HG02885 (cell line): ENCODE measurements at regions not wholly inside any gene's neighbourhood (a gene's known extent, or its start where the extent isn't known, plus 50 kb on each side); places are given as distances from the start of the nearest gene placed in this dataset.
A peak's percentile ranks its signal among the peaks of the same experiment; 100 is the strongest.

Experiments
- ATAC-seq: cut with Tn5 transposase; IDR thresholded peaks from one replicate; pipeline ENCODE4 v1.9.1; 2021; ENCODE audit warnings: mild to moderate bottlenecking; ENCODE audit not compliant: unreplicated experiment, poor library complexity

DNA sequence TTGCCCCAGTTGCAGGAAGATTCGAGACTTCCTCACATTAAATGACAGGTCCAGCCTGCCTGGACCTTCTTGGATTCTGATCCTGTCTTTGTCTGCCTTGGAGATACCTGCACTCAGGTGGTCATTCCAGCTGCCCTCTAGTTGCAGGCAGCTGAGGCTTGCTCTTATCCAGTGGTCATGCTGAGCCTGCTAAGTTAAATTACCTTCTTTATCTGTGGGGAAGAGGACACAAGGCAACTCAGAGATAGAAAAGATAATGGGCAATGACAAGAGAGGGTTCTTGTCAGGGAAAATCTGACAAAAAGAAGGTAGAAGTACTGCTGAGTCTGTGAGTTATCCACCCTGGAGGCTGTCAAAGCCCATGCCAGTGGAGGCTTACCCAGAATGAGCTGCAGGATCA lies 401.4 kb downstream of the MID1IP1 start:
- ATAC-seq, result no peak

DNA sequence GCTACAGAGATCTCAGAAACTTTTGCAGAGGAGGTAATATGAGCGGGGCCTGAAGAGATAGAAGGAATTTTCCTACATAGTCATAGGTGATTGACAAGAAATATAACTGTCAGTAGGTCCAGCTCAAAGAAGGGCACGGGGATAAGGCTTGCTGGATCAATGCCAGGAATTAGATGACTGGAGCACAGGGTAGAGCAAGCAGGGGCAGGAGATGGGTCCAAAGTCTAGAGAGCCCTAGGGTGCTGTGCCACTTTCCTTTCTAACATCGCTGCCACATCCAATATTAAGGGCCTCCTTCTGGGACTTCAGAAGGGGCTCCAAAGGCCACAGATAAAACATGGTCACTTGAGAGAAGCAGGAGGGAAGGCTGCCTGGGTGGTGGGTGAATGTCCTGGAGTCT lies 402.2 kb downstream of the MID1IP1 start:
- ATAC-seq, result no peak

DNA sequence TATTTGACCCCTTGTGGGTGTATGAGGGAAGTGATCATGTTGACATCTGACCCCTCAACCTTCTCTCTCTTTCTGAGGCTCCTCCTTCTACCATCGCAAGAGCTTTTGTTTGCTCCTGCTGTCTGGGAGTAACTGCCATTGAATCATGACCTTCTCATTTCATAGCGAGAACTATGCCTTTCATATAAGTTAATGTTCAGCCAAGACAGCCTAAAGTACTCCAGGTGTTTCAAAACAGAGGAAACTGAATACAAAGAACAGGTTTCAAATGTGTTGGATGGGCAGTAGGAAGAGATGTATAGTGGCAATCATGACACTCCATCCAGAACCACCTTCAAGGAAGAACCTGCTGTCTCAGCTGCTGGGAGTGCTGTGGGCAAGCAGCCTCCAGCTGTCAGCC lies 403.1 kb downstream of the MID1IP1 start:
- no peak for ATAC-seq

DNA sequence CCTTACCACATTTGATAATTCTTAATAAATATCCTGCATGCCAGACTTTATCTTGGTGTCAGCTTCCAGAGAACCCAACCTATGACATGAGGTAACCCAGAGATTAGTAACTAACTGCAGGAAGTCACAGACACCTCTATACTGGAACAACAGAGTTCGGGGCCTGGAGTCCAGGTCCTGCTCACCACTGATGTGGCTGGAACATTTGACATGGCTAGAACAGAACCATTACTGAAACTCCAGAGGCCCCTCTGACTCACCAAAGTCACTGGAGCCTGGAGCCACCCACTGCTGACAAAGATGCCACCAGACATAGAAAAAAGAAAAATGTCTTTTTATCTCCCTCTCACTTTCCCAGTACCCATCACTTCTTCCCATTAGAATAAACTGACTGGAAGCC lies 403.7 kb downstream of the MID1IP1 start:
- ATAC-seq, result peak; percentile 67

DNA sequence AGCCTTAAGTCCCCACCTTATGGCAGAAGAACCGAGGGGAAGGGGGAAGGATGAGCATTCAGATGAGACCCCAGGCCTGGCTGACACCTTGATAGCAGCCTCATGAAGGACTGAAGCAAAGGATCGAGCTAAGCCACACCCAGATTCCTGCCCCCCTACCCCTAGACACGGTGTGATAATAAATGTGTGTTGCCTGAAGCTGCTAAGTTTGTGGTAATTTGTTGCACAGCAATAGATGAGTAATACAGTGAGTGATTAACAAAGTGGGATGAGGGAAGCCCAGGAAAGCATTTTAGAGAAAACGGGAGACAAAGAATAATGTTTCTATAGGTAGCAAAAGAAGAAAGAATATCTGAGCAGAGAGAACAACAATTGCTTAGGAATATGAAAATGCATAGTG lies 404.2 kb downstream of the MID1IP1 start:
- ATAC-seq, result no peak

DNA sequence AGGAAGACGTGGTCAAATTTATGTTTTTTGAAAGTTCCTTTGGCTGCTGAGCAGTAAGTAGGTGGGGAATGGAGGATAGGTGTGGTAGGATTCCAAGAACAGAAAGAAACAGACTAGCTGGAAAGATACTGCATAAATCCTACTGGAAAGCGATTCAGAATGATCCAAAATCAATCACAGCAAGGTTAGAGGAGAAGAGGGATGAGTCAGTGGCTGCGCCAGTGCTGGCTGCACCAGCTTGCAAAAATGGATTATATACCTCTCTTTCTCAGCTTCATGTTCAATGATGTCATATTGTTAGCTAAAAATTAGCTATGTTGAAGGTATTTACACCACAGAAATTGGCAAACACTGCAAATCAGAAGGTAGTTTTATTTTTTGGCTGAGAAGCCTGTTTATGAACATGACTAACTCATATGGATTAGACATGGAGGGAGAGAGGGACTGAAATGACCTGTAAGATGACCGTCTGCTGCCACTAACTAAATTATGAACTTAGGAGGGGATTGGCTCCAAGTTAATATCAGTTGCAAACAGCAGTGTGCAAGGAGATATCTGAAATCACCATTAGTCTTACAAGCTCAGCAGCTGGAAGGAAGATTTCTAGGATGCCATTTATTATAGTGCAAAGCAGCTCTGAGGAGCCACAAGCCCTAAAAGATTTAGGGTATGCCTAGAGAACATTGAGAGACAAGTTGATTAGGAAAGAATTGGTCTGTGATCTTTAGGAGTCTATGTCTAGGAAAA lies 405.3 kb downstream of the MID1IP1 start:
- no peak for ATAC-seq

DNA sequence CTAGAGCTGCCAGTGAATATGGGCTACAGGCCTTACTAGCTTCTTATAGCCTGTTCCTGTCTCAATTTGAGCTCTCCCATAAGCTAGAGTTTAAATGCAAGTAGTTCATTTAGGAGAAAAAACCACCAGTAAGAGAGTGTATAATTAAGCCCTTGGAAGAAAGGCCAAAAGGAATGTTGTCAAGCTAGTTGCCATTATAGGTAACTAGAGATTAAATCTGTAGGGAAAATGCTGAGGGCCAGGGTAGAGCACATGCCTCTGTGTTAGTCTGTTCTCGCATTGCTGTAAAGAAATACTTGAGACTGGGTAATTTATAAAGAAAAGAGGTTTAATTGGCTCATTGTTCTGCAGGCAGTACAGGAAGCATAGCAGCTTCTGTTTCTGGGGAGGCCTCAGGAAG lies 410.2 kb downstream of the MID1IP1 start:
- no peak for ATAC-seq

DNA sequence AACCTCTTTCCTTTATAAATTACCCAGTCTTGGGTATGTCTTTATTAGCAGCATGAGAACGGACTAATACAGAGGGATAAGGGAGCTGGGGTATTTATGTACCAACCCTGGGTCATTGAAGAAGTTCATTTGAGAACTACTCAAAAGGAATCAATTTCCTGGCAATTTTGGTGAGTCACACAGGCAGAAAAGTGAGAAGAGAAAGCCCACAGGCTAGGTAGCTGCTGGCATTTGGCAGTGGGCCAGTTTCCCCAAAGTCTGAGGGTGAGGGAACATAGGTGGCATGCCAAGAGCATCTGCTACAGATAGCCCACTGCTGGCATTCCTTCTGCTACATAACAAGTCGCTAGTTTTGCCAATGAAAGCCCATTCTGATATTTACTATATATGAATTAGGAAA lies 411.2 kb downstream of the MID1IP1 start:
- ATAC-seq, result no peak

DNA sequence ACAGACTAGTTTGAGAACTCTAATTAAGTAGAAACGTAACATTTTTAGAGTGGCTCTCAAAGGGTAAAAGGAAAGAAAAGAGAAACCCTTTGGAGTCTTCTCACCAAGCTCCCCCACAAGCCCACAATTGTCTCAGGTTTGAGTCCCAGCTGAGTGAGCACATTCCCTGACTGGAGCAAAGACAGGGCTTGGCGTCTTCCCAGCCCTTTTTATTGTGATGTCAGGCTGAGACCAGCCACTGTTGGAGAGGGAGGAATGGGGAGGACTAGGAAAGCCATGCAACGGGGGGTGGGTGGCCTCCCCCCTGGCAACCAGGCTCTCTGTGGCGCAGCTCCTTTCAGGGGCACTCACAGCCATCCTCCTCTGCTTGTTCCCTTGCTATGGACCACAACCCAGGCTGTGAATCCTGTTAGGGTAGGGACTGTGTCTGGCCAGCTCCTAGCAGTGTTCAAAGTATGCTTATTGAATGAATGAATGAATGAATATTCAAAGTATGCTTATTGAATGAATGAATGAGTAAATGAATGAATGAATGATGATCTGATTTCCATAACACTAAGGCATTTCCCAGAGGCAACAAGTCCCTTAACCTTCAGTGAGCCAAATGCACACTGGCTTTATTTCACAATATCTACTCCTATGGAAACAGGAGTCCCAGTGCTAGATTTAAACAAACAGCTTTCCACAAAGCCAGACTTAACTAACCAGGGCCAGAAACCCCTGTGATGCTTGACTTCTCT lies 413.3 kb downstream of the MID1IP1 start:
- no peak for ATAC-seq

DNA sequence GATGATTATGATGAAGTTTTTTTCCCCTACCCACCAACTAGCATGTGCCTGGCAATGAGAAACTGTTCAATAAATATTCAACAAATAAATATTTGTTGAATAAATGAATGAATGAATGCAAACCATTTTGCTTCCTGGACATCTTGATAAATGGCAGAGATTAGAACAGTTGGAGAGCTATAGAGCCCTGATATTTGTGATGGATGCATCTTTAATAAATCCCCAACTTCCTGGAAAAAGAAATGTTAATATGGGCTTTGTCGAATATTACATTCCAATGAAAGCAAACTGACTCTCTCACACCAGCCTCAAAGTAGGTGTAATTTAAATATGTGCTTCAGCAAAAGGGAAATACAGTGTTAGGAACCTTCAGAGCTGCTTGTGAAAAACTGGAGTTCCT lies 419.7 kb downstream of the MID1IP1 start:
- ATAC-seq, result no peak

DNA sequence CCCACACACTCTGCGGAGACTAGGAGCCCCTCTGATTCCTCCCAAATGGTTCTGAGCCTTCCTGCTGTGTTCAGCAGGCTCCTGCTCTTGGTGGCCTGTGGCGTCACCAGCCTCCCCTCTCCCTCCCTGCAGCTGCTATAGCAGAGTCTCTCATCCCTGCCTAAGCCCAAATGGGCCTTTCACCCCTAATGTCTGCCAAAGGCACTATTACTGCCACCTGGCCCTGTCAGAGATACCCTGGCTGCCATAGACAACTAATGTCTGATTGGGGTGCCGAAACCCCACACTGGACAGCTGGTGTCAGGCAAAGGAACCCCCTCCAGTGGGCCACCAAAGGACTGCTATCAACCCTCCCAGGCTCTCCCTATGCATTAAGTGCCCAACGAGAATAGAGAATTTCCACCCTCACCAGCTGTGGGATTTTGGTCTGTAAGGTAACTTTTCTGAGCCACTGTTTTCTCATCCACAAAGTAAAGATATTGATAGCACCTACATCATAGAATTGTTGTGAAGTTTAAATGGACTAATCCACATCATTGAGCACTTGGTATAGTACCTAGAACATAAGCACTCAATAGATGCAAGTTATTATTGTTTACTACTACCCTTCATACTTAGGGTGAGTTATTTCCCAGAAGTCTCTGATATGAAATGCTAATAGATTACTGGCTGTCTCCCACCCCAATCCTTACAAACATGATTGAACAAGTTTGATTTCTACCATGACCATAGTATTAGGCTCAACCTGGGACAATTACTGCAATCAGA lies 421.3 kb downstream of the MID1IP1 start:
- ATAC-seq, result no peak

DNA sequence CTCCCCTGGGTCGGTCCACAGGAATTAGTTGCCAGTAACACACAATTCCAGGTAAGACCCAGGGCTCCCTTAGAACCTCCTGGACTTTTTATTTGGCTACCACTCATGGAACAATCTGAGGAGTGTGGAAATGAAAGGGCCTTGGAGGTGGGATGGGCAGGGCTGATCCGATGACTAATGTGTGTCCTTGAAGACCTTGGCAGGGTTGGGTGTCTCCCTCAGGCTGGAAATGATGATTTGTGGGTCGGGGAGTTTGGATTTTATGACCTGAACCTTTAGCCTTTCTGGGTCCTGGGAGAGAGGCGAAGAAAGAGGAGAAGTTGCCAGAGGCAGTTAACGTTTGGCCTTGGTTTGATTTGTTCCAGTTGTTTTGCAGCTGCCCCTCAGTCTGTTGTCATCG lies 425.0 kb downstream of the MID1IP1 start:
- no peak for ATAC-seq

DNA sequence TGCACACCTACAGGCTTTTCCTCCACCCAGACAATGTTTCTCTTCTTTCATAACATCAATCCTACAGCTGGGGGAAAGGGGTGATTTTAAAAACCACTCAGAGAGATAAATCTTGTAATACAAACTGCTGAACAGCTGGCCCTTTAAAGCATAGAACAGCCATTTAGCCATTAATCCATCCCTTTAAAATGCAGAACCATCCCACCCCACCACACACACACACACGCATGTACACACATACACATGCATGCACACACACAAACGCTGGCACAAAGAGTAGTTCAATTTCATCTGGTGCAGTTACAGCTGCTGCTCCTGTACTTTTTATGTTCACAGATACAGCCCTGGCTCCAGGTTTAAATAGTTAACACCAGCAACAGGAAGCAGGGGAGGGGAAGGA lies 426.1 kb downstream of the MID1IP1 start:
- ATAC-seq, result no peak

DNA sequence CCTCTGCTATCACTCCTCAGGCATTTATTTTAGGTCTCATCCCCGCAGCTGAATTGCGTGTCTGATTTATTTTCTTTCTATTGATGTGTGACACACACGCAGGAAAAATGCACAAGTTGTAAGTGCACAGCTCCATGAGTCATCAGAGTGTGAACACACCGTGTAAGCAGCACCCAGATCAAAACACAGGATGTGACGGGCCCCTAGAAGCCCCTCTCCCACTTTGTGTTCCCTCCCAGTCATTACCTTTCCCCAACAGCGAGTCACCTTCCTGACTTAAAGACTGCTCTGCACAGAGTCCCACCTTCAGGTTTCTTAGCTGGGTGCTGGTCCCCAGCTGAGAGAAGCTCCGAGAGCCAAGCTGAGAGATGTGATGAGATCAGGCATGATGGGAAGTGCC lies 436.7 kb downstream of the MID1IP1 start:
- ATAC-seq, result no peak

DNA sequence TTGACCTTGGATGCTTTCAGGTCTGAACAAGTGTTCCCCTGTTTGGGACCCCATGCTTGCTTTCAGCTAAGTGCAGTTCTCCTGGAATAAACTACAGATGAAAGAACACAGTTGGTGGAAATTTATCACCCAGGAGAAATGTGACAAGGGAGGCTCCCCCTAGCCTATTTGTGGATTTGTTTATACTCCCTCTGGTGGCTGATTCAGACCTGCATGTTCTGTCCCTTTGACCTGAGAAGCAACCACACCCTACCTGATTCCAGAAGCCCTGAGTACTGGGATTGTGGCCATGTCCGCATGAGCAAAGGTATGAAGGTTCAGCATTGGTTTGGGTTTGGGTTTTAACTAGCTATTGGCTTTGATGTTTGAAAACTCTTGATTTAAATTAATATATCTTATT lies 440.9 kb downstream of the MID1IP1 start:
- no peak for ATAC-seq

DNA sequence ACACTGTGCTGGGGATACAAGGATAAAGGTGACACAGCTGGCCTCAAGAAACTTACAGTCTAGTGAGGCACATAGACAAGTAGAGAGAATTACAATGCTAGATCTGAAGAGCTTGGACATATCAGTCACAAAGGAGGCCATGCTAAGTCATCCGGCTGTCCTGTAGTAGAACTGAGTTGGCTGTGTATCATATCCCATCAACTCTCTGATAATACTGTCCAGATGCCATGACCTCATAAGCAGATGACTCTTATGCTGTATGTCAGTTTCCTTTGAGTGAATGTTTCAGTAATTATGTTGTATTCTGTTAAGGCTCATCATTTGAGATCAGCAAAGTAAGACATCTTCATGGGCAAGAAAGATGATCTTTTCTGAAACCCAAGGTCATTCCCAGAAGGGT lies 442.9 kb downstream of the MID1IP1 start:
- ATAC-seq, result no peak

DNA sequence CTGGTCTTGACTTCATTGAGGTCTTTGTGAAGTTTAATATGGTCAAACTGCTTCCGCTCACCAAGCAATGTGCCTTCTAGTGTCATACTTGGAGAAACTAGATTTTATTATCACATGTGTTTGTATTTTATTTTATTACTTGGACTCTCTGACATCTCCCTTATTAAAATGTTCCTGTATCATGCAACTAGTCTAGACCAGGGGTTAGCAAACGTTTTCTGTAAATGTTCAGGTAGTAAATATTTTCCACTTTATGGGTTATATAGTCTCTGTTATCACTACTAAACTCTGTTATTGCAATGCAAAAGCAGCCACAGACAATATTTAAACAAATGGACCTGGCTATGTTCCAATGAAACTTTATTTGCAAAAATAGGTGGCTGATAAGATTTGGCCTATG lies 443.8 kb downstream of the MID1IP1 start:
- no peak for ATAC-seq

DNA sequence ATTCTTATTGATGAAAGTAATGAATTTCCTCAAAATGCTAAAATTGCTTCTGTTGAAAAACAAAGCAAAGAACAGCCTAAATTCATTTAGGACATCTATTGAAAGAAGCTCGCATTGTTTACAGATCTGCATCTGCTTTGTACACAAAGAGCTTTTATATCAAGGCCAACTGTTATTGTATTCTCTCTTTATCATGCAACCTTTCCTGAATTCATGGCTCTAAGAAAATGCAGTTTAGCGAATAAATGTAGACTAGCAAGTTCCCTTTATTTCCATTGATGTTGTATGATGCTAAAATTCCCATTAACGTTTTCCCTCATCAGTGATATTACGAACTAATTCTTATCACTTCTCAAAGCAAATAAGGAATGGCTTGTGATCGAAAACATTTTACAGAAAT lies 446.3 kb downstream of the MID1IP1 start:
- ATAC-seq, result no peak

DNA sequence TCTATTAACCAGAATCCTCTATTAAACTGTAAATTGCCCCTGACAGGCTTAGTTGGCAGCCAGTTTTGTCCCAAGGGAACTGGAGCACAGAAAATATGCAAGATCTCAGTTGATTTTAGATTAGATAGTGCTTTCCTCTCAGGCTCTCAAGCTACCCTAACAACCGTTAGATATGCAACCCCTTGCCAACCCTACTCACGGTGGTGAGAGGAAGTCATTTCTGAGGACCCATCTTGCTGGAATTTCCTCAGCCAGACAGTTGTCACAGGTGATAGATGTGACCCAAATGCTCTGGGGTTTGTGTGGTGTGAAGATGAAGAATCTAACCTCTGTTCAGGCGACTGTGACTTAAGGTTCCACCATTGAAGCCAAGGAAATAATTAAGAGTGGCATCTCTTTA lies 447.1 kb downstream of the MID1IP1 start:
- ATAC-seq, result no peak

DNA sequence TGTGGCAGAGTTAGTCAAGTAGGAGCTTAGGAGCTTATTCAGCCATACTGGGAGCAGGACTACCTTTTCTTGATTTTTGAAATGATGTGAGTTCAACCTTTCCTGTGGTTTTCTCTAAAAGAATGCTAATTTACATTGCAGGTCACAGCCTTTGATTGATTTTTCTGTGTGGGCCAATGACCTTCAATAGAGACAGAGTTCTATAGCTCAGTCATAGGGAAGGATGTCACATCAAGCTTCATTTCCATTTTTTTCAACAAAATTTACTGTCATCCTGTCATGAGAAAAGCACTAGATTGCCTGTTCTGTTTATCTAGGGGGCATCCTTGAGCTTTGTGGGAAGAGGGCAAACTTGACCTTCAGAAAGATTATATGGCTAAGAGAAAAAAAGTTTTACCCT lies 448.7 kb downstream of the MID1IP1 start:
- ATAC-seq, result no peak

DNA sequence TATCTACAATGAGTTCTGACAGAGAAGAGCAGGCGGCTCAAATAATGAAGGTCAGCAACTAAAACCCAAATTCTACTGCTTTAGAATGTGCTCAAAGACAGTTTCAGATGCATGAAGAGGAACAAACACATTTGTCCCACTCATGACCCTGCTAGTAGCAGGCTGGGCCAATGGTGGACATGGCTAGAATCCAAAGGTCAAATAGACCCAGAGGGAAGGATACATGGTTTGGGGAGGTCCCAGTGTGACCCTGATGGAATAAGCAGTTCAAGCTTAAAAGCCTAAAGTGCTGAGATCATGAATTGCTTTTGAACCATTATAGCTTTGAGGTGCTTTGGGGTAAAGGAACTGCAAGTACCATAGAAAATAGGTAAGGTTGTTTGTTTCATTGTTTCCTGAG lies 450.7 kb downstream of the MID1IP1 start:
- no peak for ATAC-seq
